ENCODE measurements at regions not wholly inside any gene's neighbourhood (a gene's known extent, or its start where the extent isn't known, plus 50 kb on each side); places are given as distances from the start of the nearest gene placed in this dataset.

- no peak for TF ChIP-seq CTCF (IDR thresholded peaks at IDR 0.05; ENCODE audit: insufficient read depth in 1 of 2, low read depth in 1 of 2, low read length in 1 of 2, severe bottlenecking in 1 of 2, unreplicated experiment in 1 of 2)
- intact Hi-C loops (cut with micrococcal nuclease; ENCODE audit: unreplicated experiment) = no loop called here
- Mint-ChIP-seq H3K27me3 (ENCODE audit: insufficient read depth, unreplicated experiment) (no peaks in the 10 kb centered on the region), H3K9me3 (ENCODE audit: unreplicated experiment) (no peaks in the 10 kb centered on the region), H3K4me1 (ENCODE audit: low read depth, unreplicated experiment) (no peaks in the 10 kb centered on the region), H3K4me3 (ENCODE audit: unreplicated experiment) (no peak overlapping the region), H3K27ac (ENCODE audit: unreplicated experiment) (no peak overlapping the region), H3K36me3 (ENCODE audit: insufficient read depth, unreplicated experiment) (no peaks in the 10 kb centered on the region)
- DNase-seq = no peak
- Histone ChIP-seq H3K4me3 (ENCODE audit: low read depth, low read length) (no peak overlapping the region), H3K4me1 (no peaks in the 10 kb centered on the region), H3K27me3 (replicated peaks; ENCODE audit: control insufficient read depth, insufficient read depth, low read length) (no peaks in the 10 kb centered on the region), H3K36me3 (ENCODE audit: control insufficient read depth, insufficient read depth, low read length) (no peaks in the 10 kb centered on the region), H3K9me3 (no peaks in the 10 kb centered on the region)
- no TSS peak for BruUV-seq (replicated peaks)
- CTCF ChIA-PET = no interaction called here
- POLR2A ChIA-PET = no interaction called here
These were observed 116.1 kb upstream of the BNC2 start for GRCh38 chr9:16986556-16986955.

GRCh38 chr9:16985559-16986348 lies 115.3 kb upstream of the BNC2 start:
- Histone ChIP-seq H3K9me3 (no peaks in the 10 kb centered on the region), H3K4me1 (no peaks in the 10 kb centered on the region), H3K4me3 (ENCODE audit: low read depth, low read length) (no peak overlapping the region), H3K36me3 (ENCODE audit: control insufficient read depth, insufficient read depth, low read length) (no peaks in the 10 kb centered on the region), H3K27me3 (replicated peaks; ENCODE audit: control insufficient read depth, insufficient read depth, low read length) (no peaks in the 10 kb centered on the region)
- Mint-ChIP-seq H3K4me1 (ENCODE audit: low read depth, unreplicated experiment) (no peaks in the 10 kb centered on the region), H3K9me3 (ENCODE audit: unreplicated experiment) (no peaks in the 10 kb centered on the region), H3K27me3 (ENCODE audit: insufficient read depth, unreplicated experiment) (no peaks in the 10 kb centered on the region), H3K36me3 (ENCODE audit: insufficient read depth, unreplicated experiment) (no peaks in the 10 kb centered on the region), H3K4me3 (ENCODE audit: unreplicated experiment) (no peak overlapping the region), H3K27ac (ENCODE audit: unreplicated experiment) (no peak overlapping the region)
- intact Hi-C loops (cut with micrococcal nuclease; ENCODE audit: unreplicated experiment) = no loop called here
- POLR2A ChIA-PET = no interaction called here
- no TSS peak for BruUV-seq (replicated peaks)
- DNase-seq = no peak
- TF ChIP-seq CTCF (IDR thresholded peaks at IDR 0.05; ENCODE audit: insufficient read depth in 1 of 2, low read depth in 1 of 2, low read length in 1 of 2, severe bottlenecking in 1 of 2, unreplicated experiment in 1 of 2) = no peak
- CTCF ChIA-PET = no interaction called here

GRCh38 chr9:16982780-16983310 lies 112.4 kb upstream of the BNC2 start:
- intact Hi-C loops (cut with micrococcal nuclease; ENCODE audit: unreplicated experiment) = no loop called here
- no peaks in the 10 kb centered on the region for H3K36me3 ChIP-seq (ENCODE audit: control insufficient read depth, insufficient read depth, low read length)
- no peaks in the 10 kb centered on the region for H3K4me1 ChIP-seq
- no TSS peak for BruUV-seq (replicated peaks)
- no peaks in the 10 kb centered on the region for H3K27me3 ChIP-seq (replicated peaks; ENCODE audit: control insufficient read depth, insufficient read depth, low read length)
- Mint-ChIP-seq H3K27me3 (ENCODE audit: insufficient read depth, unreplicated experiment) (no peaks in the 10 kb centered on the region), H3K4me1 (ENCODE audit: low read depth, unreplicated experiment) (no peaks in the 10 kb centered on the region), H3K4me3 (ENCODE audit: unreplicated experiment) (no peak overlapping the region), H3K9me3 (ENCODE audit: unreplicated experiment) (no peaks in the 10 kb centered on the region), H3K27ac (ENCODE audit: unreplicated experiment) (no peak overlapping the region), H3K36me3 (ENCODE audit: insufficient read depth, unreplicated experiment) (no peaks in the 10 kb centered on the region)
- H3K4me3 ChIP-seq (ENCODE audit: low read depth, low read length) = no peak overlapping the region
- POLR2A ChIA-PET = no interaction called here
- DNase-seq = no peak
- CTCF ChIA-PET = no interaction called here
- H3K9me3 ChIP-seq = no peaks in the 10 kb centered on the region
- TF ChIP-seq CTCF (IDR thresholded peaks at IDR 0.05; ENCODE audit: insufficient read depth in 1 of 2, low read depth in 1 of 2, low read length in 1 of 2, severe bottlenecking in 1 of 2, unreplicated experiment in 1 of 2) = no peak

Measured in Caco-2 (cell line).